ENCODE measurements at regions not wholly inside any gene's neighbourhood (a gene's known extent, or its start where the extent isn't known, plus 50 kb on each side); places are given as distances from the start of the nearest gene placed in this dataset.

GRCh38 chr16:72532906-72533410, 361.0 kb upstream of the PMFBP1 start:
- Histone ChIP-seq H3K4me3 (no peak overlapping the region), H3K36me3 (no peaks in the 10 kb centered on the region), H3K9me3 (no peaks in the 10 kb centered on the region), H3K27ac (no peak overlapping the region), H3K4me1 (no peaks in the 10 kb centered on the region), H3K27me3 (no peaks in the 10 kb centered on the region)
- intact Hi-C loops (cut with DNase I) = no loop called here
- no peak for ATAC-seq
- TF ChIP-seq CTCF (IDR thresholded peaks at IDR 0.05) = no peak
- DNase-seq = no peak

GRCh38 chr16:72530434-72530833, 358.5 kb upstream of the PMFBP1 start:
- Histone ChIP-seq H3K4me3 (no peak overlapping the region), H3K4me1 (no peaks in the 10 kb centered on the region), H3K36me3 (no peaks in the 10 kb centered on the region), H3K27ac (no peak overlapping the region), H3K9me3 (no peaks in the 10 kb centered on the region), H3K27me3 (no peaks in the 10 kb centered on the region)
- TF ChIP-seq CTCF (IDR thresholded peaks at IDR 0.05) = no peak
- ATAC-seq (no peak), DNase-seq (no peak)
- intact Hi-C loops (cut with DNase I) = no loop called here

GRCh38 chr16:72523087-72523486, 351.1 kb upstream of the PMFBP1 start:
- Histone ChIP-seq H3K9me3 (peaks cover 6% of the 10 kb centered on the region), H3K4me1 (no peaks in the 10 kb centered on the region), H3K27ac (no peak overlapping the region), H3K27me3 (no peaks in the 10 kb centered on the region), H3K4me3 (no peak overlapping the region), H3K36me3 (no peaks in the 10 kb centered on the region)
- intact Hi-C loops (cut with DNase I) = no loop called here
- DNase-seq = no peak
- no peak for TF ChIP-seq CTCF (IDR thresholded peaks at IDR 0.05)
- no peak for ATAC-seq

- no peaks in the 10 kb centered on the region for H3K27me3 ChIP-seq
- ATAC-seq (no peak), DNase-seq (no peak)
- H3K9me3 ChIP-seq = no peaks in the 10 kb centered on the region
- intact Hi-C loops (cut with DNase I) = no loop called here
- no peak for TF ChIP-seq CTCF (IDR thresholded peaks at IDR 0.05)
- no peak overlapping the region for H3K27ac ChIP-seq
- H3K36me3 ChIP-seq = no peaks in the 10 kb centered on the region
- no peak overlapping the region for H3K4me3 ChIP-seq
- no peaks in the 10 kb centered on the region for H3K4me1 ChIP-seq
Observed at GRCh38 chr16:72517154-72517553, 345.2 kb upstream of the PMFBP1 start.

- no peaks in the 10 kb centered on the region for H3K27me3 ChIP-seq
- ATAC-seq (no peak), DNase-seq (no peak)
- H3K27ac ChIP-seq = no peak overlapping the region
- TF ChIP-seq CTCF (IDR thresholded peaks at IDR 0.05) = no peak
- no peaks in the 10 kb centered on the region for H3K36me3 ChIP-seq
- H3K4me1 ChIP-seq = no peaks in the 10 kb centered on the region
- intact Hi-C loops (cut with DNase I) = no loop called here
- H3K4me3 ChIP-seq = no peak overlapping the region
- H3K9me3 ChIP-seq = no peaks in the 10 kb centered on the region
Observed at GRCh38 chr16:72511171-72511570, 339.2 kb upstream of the PMFBP1 start.

- H3K36me3 ChIP-seq = no peaks in the 10 kb centered on the region
Observed at GRCh38 chr16:72508191-72508590, 336.2 kb upstream of the PMFBP1 start.

More at GRCh38 chr16:72508191-72508590, 336.2 kb upstream of the PMFBP1 start:
- intact Hi-C loops (cut with DNase I) = no loop called here
- H3K9me3 ChIP-seq = no peaks in the 10 kb centered on the region
- H3K4me1 ChIP-seq = no peaks in the 10 kb centered on the region
- DNase-seq (no peak), ATAC-seq (no peak)
- H3K27ac ChIP-seq = no peak overlapping the region
- H3K4me3 ChIP-seq = no peak overlapping the region
- TF ChIP-seq CTCF (IDR thresholded peaks at IDR 0.05) = no peak
- H3K27me3 ChIP-seq = no peaks in the 10 kb centered on the region
